ENCODE measurements at regions not wholly inside any gene's neighbourhood (a gene's known extent, or its start where the extent isn't known, plus 50 kb on each side); places are given as distances from the start of the nearest gene placed in this dataset.

DNA sequence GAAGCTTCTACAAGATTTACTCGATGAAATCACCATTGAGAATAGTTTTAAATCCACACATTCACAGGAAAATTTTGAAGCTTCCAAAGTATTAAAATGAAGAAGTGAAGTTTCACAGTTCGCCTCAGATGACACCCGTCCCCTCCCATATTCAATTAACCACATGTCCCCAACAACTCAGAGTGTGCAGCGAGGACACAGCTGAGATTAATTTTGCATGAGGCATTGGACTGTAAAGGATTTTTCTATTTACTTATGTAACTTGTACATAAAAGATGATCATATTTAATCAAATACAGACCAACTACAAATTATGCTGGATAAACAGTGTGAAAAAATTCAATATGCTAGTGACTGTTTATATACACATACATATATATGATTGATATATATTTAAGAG lies 84.7 kb upstream of the OLFM1 start:
- no peak for TF ChIP-seq POLR2A (IDR thresholded peaks at IDR 0.05)
- TF ChIP-seq, protein P1, sequence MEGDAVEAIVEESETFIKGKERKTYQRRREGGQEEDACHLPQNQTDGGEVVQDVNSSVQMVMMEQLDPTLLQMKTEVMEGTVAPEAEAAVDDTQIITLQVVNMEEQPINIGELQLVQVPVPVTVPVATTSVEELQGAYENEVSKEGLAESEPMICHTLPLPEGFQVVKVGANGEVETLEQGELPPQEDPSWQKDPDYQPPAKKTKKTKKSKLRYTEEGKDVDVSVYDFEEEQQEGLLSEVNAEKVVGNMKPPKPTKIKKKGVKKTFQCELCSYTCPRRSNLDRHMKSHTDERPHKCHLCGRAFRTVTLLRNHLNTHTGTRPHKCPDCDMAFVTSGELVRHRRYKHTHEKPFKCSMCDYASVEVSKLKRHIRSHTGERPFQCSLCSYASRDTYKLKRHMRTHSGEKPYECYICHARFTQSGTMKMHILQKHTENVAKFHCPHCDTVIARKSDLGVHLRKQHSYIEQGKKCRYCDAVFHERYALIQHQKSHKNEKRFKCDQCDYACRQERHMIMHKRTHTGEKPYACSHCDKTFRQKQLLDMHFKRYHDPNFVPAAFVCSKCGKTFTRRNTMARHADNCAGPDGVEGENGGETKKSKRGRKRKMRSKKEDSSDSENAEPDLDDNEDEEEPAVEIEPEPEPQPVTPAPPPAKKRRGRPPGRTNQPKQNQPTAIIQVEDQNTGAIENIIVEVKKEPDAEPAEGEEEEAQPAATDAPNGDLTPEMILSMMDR (IDR thresholded peaks at IDR 0.05), result no peak
